HG03139 (cell line): ENCODE measurements at regions not wholly inside any gene's neighbourhood (a gene's known extent, or its start where the extent isn't known, plus 50 kb on each side); places are given as distances from the start of the nearest gene placed in this dataset.
"Not testable (repeated sequence)": the region's sequence is repeated elsewhere in the genome, so short reads cannot be mapped to it uniquely, and the experiment has no call there.

Experiments
- ATAC-seq: cut with Tn5 transposase; IDR thresholded peaks from one replicate; pipeline ENCODE4 v1.9.1; 2021; ENCODE audit not compliant: unreplicated experiment

GRCh38 chr16:13336907-13337881 lies 435.8 kb downstream of the SHISA9 start:
- ATAC-seq = not testable (repeated sequence)

DNA sequence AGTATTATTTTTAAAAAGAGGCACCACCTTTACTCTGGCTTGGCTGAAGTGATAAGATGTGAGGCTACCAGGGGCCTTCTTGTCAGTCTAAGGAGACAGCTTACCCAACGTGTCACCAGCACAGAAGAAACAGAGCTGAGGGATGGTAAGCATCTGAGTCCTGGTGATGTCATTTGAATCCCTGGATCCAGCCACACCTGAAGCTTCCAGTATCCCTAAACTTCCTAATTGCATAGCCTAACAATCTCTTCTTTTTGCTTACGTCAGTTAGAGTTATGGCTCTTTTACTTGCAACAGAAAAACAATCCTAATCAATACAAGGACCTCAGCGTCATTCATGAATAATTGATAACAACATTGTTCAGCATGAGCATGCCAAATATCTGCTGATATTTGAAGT lies 436.6 kb downstream of the SHISA9 start:
- no peak for ATAC-seq

- ATAC-seq = no peak
Observed at GRCh38 chr16:13342675-13343074, 441.3 kb downstream of the SHISA9 start.

DNA sequence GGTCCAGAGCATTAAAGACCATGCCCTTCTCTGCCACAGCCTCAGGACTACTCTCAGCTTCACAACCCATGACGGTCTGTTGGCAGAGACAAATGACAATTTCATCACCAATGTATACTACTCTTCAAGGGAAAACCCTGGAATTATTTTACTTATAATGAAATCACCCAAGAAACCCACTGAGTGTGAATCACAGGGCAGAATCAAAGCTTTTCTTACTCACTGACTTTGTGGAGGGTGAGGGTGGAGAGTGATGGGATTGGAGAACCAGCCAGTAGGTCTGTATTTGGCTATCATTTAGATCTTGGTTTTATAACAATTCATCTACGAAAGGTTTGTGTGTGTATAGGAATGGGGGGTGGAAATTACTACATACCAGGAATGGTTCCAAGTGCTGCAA lies 442.6 kb downstream of the SHISA9 start:
- no peak for ATAC-seq

DNA sequence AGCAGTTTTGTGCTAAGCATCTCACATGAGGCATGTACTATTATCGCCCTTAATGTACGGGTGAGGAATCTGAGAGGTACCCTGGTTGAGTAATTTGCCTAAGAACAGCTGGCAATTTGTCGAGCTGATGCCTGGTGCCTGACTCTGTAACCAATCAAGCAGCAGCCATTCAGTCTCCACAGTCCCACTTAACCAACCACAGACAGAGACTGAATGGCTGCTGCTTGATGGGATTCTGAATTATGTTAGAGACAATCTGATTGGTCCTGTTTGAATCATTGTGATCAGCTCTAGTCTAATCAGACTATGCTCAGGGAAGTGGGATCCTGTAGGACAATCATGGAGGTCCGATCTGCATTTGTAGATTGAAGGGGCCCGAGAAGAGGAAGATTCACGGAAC lies 447.0 kb downstream of the SHISA9 start:
- no peak for ATAC-seq

DNA sequence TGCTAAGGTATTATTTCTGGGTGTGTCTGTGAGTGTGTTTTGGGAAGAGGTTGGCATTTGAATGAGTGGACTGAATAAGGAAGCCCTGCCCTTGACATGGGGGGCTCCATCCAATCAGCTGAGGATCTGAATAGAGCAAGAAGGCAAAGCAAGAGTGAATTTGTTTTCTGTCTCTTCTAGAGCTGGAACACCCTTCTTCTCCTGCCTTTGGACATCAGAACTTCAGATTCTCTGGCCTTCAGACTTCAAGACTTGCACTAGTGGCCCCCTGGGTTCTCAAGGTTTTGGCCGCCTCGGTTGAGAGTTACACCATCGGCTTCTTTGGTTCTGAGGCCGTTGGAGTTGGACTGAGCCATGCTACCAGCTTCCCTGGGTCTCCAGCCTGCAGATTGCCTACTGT lies 448.6 kb downstream of the SHISA9 start:
- no peak for ATAC-seq

- no peak for ATAC-seq
Observed at GRCh38 chr16:13351181-13351580, 449.8 kb downstream of the SHISA9 start.

DNA sequence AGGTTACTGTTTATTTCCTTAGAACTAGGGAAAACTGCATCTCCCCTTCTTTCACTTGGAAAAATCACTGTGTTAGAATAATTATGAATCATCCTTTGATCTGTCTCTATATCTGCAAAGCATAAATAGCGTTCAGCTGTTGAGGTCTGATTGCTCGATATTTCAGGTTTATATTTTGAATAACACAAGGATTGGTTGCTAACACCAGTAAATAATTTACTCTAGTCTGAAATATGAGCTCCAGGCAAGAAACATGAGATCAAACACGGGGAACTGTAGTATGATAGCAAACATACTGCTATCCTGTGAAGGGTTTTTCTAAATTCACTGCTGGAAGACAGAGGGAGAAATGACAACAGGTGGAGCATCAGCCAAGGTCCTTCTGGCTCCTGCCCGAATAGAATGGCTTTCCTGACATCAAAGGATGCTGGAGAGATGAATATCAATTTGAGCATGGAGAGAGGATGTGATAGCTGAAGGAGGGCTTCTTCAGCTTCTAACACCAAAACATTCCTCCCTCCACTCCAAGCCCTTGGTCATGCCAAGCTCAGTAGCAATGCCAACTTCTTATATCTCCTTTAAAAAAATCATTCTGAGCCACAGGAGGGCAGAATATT lies 450.3 kb downstream of the SHISA9 start:
- no peak for ATAC-seq

DNA sequence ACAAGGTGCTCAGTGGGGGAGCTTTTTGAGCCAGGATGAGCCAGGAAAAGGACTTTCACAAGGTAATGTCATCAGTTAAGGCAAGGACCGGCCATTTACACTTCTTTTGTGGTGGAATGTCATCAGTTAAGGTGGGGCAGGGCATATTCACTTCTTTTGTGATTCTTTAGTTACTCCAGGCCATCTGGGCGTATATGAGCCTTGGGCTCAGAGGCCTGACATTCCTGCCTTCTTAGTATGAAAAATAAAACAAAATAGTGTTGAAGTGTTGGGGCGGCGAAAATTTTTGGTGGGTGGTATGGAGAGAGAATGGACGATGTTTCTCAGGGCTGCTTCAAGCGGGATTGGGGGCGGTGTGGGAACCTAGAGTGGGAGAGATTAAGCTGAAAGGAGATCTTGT lies 451.4 kb downstream of the SHISA9 start:
- ATAC-seq = not testable (repeated sequence)

GRCh38 chr16:13357842-13358241 lies 456.4 kb downstream of the SHISA9 start:
- not testable (repeated sequence) for ATAC-seq

GRCh38 chr16:13359835-13360234 lies 458.4 kb downstream of the SHISA9 start:
- no peak for ATAC-seq

DNA sequence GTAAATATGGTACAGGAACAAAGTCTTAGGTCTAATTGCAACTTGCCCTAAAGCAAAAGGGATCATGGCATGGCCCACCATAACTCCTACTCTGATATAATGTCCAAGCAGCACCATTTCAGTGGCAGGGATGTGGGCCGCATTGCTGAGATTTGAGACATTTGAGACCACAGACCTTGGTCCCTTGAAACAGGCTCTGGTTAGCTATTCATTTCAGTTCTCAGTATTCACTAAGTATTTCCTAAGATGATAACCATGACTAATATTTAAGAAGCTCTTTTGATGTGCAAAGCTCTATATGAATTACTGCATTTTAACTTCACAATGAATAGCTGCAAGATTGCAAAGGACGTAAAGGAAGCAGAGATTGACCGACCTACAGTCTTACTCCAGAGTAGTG lies 471.0 kb downstream of the SHISA9 start:
- ATAC-seq = no peak

GRCh38 chr16:13376174-13376573 lies 474.8 kb downstream of the SHISA9 start:
- ATAC-seq = no peak

GRCh38 chr16:13377143-13377542 lies 475.7 kb downstream of the SHISA9 start:
- ATAC-seq = no peak

GRCh38 chr16:13378151-13378550 lies 476.8 kb downstream of the SHISA9 start:
- ATAC-seq = no peak

GRCh38 chr16:13379266-13379665 lies 477.9 kb downstream of the SHISA9 start:
- ATAC-seq = no peak

GRCh38 chr16:13385156-13386040 lies 484.0 kb downstream of the SHISA9 start:
- not testable (repeated sequence) for ATAC-seq

GRCh38 chr16:13390093-13390985 lies 488.9 kb downstream of the SHISA9 start:
- peak; percentile 65 for ATAC-seq

DNA sequence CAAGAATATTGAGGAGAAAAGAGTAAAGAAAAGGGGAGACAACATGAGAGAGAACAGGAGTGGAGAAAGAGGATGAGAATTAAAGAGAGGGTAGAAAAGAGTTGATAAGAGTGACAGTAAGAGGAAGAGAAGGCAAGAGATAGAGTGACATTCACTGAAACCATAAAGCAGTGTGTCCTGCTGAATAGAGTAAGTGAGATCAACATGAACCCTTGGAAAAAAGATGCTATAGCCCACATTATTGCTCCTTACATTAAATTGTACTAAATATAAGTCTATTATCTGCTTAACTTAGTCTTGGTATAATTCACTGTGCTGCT lies 489.5 kb downstream of the SHISA9 start:
- no peak for ATAC-seq

GRCh38 chr16:13391337-13391736 lies 489.9 kb downstream of the SHISA9 start:
- no peak for ATAC-seq
